ENCODE measurements at regions not wholly inside any gene's neighbourhood (a gene's known extent, or its start where the extent isn't known, plus 50 kb on each side); places are given as distances from the start of the nearest gene placed in this dataset.

DNA sequence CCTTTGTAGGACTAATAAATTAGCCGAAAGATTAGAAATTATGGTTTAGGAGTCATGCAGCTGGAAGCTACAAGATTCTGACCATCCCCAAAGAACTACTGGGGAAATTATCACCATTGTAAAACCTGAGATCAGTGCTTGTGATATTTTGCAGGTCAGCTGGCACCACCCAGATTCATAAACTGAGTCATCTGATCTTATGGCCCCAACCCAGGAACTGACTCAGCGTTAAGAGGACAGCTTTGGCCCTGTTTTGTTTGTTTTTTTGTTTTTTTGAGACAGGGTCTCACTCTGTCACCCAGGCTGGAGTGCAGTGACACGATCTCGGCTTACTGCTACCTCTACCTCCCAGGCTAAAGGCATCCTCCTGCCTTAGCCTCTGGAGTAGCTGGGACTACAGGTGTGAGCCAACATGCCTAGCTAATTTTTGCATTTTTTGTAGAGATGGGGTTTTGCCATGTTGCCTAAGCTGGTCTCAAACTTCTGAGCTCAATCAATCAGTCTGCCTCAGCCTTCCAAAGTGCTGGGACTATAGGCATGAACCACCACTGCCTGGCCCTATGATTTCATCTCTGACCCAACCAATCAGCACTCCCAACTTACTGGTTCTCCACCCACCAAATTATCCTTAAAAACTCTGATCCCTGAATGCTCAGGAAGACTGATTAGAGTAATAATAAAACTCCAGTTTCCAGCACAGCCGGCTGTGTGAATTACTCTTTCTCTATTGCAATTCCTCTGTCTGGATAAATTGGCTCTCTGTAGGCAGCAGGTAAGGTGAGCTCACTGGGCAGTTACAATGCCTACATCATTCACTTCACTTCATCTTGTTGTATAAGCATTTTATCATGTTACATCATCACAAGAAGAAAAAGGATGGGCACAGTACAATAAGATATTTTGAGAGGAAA, 79.4 kb upstream of the KSR1 start:
- Mint-ChIP-seq H3K27me3 (peaks cover 24 to 38% of the 10 kb centered on the region in 2 donors), H3K9me3 (peaks cover 0 to 17% (median 4%) of the 10 kb centered on the region in 5 donors), H3K27ac (no peak overlapping the region), H3K4me3 (no peak overlapping the region), H3K36me3 (peaks cover 1 to 10% (median 3%) of the 10 kb centered on the region in 3 donors), H3K4me1 (no peaks in the 10 kb centered on the region)
- H3K4me1 ChIP-seq (ENCODE audit: insufficient read depth, low read length) = peaks cover 3% of the 10 kb centered on the region
- no peak overlapping the region for H3K27ac ChIP-seq (ENCODE audit: low read depth, low read length)
- no peak for DNase-seq
- no peaks in the 10 kb centered on the region for H3K27me3 ChIP-seq (ENCODE audit: insufficient read depth, low read length, poor library complexity, severe bottlenecking)
- no peaks in the 10 kb centered on the region for H3K9me3 ChIP-seq (ENCODE audit: low read length)
- ChIA-PET CTCF (interaction anchor here (1.2 kb wide), 1 partner anchor 223 kb away, joined by 6 read pairs; no protein-coding TSS in a partner anchor), POLR2A (no interaction called here)
- no peak overlapping the region for H3K4me3 ChIP-seq (ENCODE audit: low read length)
- no peaks in the 10 kb centered on the region for H3K36me3 ChIP-seq (ENCODE audit: insufficient read depth, low read length)

DNA sequence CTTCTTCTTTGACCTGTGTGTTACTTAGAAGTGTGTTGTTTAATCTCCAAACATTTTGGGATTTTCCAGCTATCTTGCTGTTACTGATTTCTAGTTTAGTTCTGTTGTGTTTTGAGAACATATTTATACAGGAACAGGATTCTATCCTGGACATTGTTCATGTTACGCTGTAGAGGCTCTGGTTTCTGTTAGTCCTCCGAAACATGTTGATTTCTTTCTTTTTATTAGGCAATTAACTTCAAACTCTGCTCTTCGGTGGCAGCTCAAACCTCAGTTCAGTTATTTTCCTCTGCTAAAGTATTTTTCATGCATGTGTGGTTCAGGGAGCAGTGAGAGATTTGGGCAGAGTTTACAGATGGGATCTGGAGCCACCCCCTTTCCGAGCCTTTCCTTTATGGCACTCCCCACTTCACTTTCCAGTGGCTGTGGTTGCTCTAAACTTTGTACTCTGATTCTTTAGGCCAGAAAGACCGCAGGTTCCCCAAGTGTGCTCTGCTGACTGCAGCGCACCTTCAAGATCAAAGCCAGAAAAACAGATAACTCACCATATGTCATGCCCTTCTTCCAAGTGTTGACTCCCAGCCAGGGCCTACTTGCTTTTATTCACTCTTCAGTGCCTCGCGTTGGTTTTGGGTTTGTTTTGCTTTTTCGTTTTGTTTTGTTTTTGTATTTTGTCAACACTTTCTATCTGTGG, 77.6 kb upstream of the KSR1 start:
- no peaks in the 10 kb centered on the region for H3K9me3 ChIP-seq (ENCODE audit: low read length)
- Mint-ChIP-seq H3K4me1 (no peaks in the 10 kb centered on the region), H3K4me3 (no peak overlapping the region), H3K36me3 (peaks cover 0 to 4% (median 0%) of the 10 kb centered on the region in 3 donors), H3K27ac (no peak overlapping the region), H3K9me3 (peaks cover 0 to 8% (median 0%) of the 10 kb centered on the region in 5 donors), H3K27me3 (peaks cover 23 to 32% of the 10 kb centered on the region in 2 donors)
- no peak for DNase-seq
- no peaks in the 10 kb centered on the region for H3K36me3 ChIP-seq (ENCODE audit: insufficient read depth, low read length)
- H3K4me3 ChIP-seq (ENCODE audit: low read length) = no peak overlapping the region
- peaks cover 3% of the 10 kb centered on the region for H3K4me1 ChIP-seq (ENCODE audit: insufficient read depth, low read length)
- no peak overlapping the region for H3K27ac ChIP-seq (ENCODE audit: low read depth, low read length)
- H3K27me3 ChIP-seq (ENCODE audit: insufficient read depth, low read length, poor library complexity, severe bottlenecking) = no peaks in the 10 kb centered on the region
- ChIA-PET CTCF (interaction anchor here (1.0 to 4.1 kb wide), 2 partner anchors 222 kb away, joined by 3 to 39 read pairs; no protein-coding TSS in a partner anchor), POLR2A (no interaction called here)

DNA sequence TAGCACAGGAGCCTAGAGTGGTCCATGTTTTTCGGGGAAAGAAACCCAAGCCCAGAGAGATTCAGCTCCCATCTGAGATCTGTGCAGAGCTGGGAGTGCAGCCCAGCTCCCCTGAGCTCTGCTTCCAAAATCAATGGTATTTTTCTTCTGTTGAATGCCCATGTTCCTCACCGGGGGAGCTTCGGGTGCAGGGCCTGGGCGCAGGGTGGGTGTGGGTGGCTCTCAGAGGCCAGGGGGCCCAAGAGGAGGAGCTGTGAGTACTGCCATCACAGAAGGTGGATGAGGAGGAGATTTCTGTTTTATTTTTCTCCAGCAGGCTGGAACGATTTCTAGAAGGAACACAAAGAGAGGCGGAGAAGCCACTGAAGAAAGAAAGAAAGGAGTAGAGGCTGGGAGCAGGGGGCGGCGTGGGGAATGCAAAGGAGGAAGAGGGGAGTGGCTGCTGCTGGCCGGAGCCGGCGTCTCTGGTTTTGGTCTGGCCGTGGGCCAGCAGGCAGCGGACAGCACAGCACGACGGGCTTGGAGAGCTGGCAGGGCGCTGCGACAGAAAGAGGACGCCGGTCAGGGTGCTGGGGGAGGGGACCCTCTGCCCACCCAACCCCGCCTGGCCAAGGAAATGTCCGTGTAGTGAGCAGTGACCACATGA, 76.2 kb upstream of the KSR1 start:
- H3K27me3 ChIP-seq (ENCODE audit: insufficient read depth, low read length, poor library complexity, severe bottlenecking) = no peaks in the 10 kb centered on the region
- DNase-seq = no peak
- no peak overlapping the region for H3K27ac ChIP-seq (ENCODE audit: low read depth, low read length)
- Mint-ChIP-seq H3K9me3 (peaks cover 0 to 4% (median 0%) of the 10 kb centered on the region in 5 donors), H3K27ac (no peak overlapping the region), H3K36me3 (peaks cover 0 to under 1% (median 0%) of the 10 kb centered on the region in 3 donors), H3K27me3 (peaks cover 19 to 31% of the 10 kb centered on the region in 2 donors), H3K4me3 (no peak overlapping the region), H3K4me1 (no peaks in the 10 kb centered on the region)
- peaks cover 3% of the 10 kb centered on the region for H3K4me1 ChIP-seq (ENCODE audit: insufficient read depth, low read length)
- no peak overlapping the region for H3K4me3 ChIP-seq (ENCODE audit: low read length)
- POLR2A ChIA-PET = no interaction called here
- CTCF ChIA-PET = interaction anchor here (0.9 to 4.1 kb wide), 6 partner anchors 9 to 221 kb away, joined by 3 to 39 read pairs (median 6); no protein-coding TSS in a partner anchor
- no peaks in the 10 kb centered on the region for H3K9me3 ChIP-seq (ENCODE audit: low read length)
- H3K36me3 ChIP-seq (ENCODE audit: insufficient read depth, low read length) = no peaks in the 10 kb centered on the region

DNA sequence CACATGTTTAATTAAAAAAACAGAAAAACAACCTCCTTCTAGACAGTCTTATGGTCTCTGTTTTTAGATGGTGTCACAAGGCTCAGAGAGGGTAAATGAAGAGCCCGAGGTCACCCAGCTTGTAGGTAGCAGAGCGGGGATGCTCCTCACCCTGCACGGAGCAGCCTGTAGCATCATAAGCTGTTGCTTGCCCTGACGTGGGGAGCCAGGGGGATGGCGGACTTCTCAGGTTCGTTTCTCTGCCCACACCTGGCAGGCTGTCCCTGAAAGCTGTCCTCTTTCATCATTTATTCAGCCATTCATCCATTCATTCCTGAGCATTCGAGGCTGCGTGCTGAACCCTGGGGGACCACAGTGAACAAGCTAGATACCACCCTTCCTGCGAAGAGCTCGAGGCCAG, 75.7 kb upstream of the KSR1 start:
- POLR2A ChIA-PET = no interaction called here
- H3K4me1 ChIP-seq (ENCODE audit: insufficient read depth, low read length) = peaks cover 3% of the 10 kb centered on the region
- H3K27me3 ChIP-seq (ENCODE audit: insufficient read depth, low read length, poor library complexity, severe bottlenecking) = no peaks in the 10 kb centered on the region
- no peak overlapping the region for H3K4me3 ChIP-seq (ENCODE audit: low read length)
- DNase-seq = no peak
- Mint-ChIP-seq H3K27me3 (peaks cover 19 to 31% of the 10 kb centered on the region in 2 donors), H3K4me1 (no peaks in the 10 kb centered on the region), H3K4me3 (no peak overlapping the region), H3K27ac (no peak overlapping the region), H3K36me3 (no peaks in the 10 kb centered on the region), H3K9me3 (peaks cover 0 to 2% (median 0%) of the 10 kb centered on the region in 5 donors)
- H3K9me3 ChIP-seq (ENCODE audit: low read length) = no peaks in the 10 kb centered on the region
- H3K36me3 ChIP-seq (ENCODE audit: insufficient read depth, low read length) = no peaks in the 10 kb centered on the region
- H3K27ac ChIP-seq (ENCODE audit: low read depth, low read length) = peak overlapping the region; percentile 4
- CTCF ChIA-PET = interaction anchor here (1.0 to 4.1 kb wide), 5 partner anchors 9 to 221 kb away, joined by 3 to 39 read pairs (median 6); no protein-coding TSS in a partner anchor

DNA sequence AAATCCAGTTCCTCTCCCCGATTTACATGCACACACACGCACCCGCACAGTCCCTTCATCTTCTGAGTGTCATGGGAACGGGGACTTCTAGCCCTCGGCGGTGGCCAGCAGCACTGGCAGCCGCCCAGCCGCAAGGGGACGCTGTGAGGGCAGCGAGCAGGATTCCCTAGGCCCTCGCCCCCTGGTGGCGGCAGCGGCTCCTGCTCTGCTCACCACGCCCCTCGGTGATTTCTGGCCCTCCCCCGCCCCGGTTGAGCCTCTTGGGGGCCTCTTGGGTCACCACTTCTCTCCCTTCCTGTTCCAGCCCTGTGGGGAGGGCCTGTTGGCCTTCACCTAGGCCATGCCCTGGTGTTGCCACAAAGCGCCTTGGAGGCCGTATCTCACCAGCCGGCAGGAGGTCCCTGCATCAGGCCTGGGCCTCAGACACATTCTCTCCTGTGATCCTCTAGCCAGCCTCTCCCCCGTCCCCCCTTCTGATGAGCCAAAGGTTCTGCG, 75.2 kb upstream of the KSR1 start:
- Mint-ChIP-seq H3K27ac (no peak overlapping the region), H3K36me3 (no peaks in the 10 kb centered on the region), H3K9me3 (no peaks in the 10 kb centered on the region), H3K4me1 (no peaks in the 10 kb centered on the region), H3K4me3 (no peak overlapping the region), H3K27me3 (peaks cover 18 to 31% of the 10 kb centered on the region in 2 donors)
- Histone ChIP-seq H3K4me1 (ENCODE audit: insufficient read depth, low read length) (peaks cover 3% of the 10 kb centered on the region), H3K27me3 (ENCODE audit: insufficient read depth, low read length, poor library complexity, severe bottlenecking) (no peaks in the 10 kb centered on the region), H3K36me3 (ENCODE audit: insufficient read depth, low read length) (no peaks in the 10 kb centered on the region), H3K27ac (ENCODE audit: low read depth, low read length) (no peak overlapping the region), H3K9me3 (ENCODE audit: low read length) (no peaks in the 10 kb centered on the region), H3K4me3 (ENCODE audit: low read length) (no peak overlapping the region)
- POLR2A ChIA-PET = no interaction called here
- CTCF ChIA-PET = interaction anchor here (1.0 to 4.1 kb wide), 4 partner anchors 8 to 220 kb away, joined by 3 to 39 read pairs (median 6); no protein-coding TSS in a partner anchor
- peak; percentile 50 to 81 (median 71) for DNase-seq

DNA sequence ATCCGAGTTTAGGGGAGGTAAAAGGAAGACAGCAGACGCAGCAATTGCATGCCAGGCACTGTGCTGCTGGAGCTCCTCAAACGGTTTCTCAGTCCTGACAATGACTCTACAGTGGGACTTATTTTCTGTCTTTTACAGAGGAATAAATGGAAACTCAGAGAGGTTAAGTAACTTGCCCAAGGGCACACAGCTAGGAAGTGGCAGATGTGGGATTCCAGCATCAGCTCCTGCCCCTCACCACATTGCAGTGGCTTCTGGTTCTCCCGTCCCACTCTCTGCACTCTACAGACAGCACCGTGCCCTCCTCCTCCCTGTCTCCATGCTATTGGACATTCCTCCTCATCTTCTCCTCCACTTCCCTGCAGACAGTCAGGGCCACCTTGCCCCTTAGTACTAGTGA, 74.2 kb upstream of the KSR1 start:
- no peaks in the 10 kb centered on the region for H3K4me1 Mint-ChIP-seq
- Histone ChIP-seq H3K27ac (ENCODE audit: low read depth, low read length) (no peak overlapping the region), H3K4me1 (ENCODE audit: insufficient read depth, low read length) (peaks cover 3% of the 10 kb centered on the region), H3K36me3 (ENCODE audit: insufficient read depth, low read length) (no peaks in the 10 kb centered on the region), H3K27me3 (ENCODE audit: insufficient read depth, low read length, poor library complexity, severe bottlenecking) (no peaks in the 10 kb centered on the region), H3K4me3 (ENCODE audit: low read length) (no peak overlapping the region), H3K9me3 (ENCODE audit: low read length) (no peaks in the 10 kb centered on the region)
- peaks cover 17 to 31% of the 10 kb centered on the region in 2 donors for H3K27me3 Mint-ChIP-seq
- no peak overlapping the region for H3K4me3 Mint-ChIP-seq
- ChIA-PET POLR2A (no interaction called here), CTCF (interaction anchor here (0.7 to 4.1 kb wide), 4 partner anchors 22 to 219 kb away, joined by 3 to 39 read pairs (median 4); no protein-coding TSS in a partner anchor)
- no peaks in the 10 kb centered on the region for H3K9me3 Mint-ChIP-seq
- no peak for DNase-seq
- H3K36me3 Mint-ChIP-seq = no peaks in the 10 kb centered on the region
- peak overlapping the region in 1 of 8 donors; percentile 58 for H3K27ac Mint-ChIP-seq

DNA sequence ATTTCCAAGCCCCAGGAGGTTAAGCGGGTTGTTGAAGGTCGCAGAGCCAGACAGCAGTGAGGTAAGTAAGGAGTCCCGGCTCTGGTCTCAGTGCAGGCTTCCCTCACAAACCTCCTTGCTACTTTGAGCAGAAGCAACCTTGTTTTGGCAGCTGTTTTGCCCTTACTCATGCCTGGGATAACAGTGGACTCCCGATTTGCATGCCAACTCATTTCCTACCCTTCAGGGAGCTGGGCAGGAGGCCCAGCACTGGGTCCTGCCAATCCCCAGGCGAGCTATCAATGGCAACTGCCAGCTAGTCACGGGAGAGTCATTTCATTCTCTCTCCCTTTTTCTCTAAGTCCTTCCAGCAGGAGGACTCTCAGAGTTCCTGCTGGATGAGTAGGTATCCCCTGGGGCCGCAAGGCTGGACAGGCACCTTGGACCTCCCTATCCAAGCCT, 72.0 kb upstream of the KSR1 start:
- ChIA-PET POLR2A (no interaction called here), CTCF (no interaction called here)
- peaks cover 3% of the 10 kb centered on the region for H3K4me1 ChIP-seq (ENCODE audit: insufficient read depth, low read length)
- H3K27ac Mint-ChIP-seq = no peak overlapping the region
- no peaks in the 10 kb centered on the region for H3K36me3 Mint-ChIP-seq
- DNase-seq = no peak
- H3K27me3 Mint-ChIP-seq = peaks cover 13 to 20% of the 10 kb centered on the region in 2 donors
- no peak overlapping the region for H3K4me3 ChIP-seq (ENCODE audit: low read length)
- H3K27ac ChIP-seq (ENCODE audit: low read depth, low read length) = no peak overlapping the region
- H3K9me3 Mint-ChIP-seq = no peaks in the 10 kb centered on the region
- H3K27me3 ChIP-seq (ENCODE audit: insufficient read depth, low read length, poor library complexity, severe bottlenecking) = no peaks in the 10 kb centered on the region
- H3K36me3 ChIP-seq (ENCODE audit: insufficient read depth, low read length) = no peaks in the 10 kb centered on the region
- H3K9me3 ChIP-seq (ENCODE audit: low read length) = no peaks in the 10 kb centered on the region
- peaks cover 3 to 4% (median 4%) of the 10 kb centered on the region in 3 donors for H3K4me1 Mint-ChIP-seq
- H3K4me3 Mint-ChIP-seq = no peak overlapping the region

Measured in CD8-positive, alpha-beta memory T cell (primary cell).